Activated naive CD4-positive, alpha-beta T cell treated with anti-CD3 and anti-CD28 coated beads, Interleukin-2, amount 50 U/mL, for 24 hours (primary cell): ENCODE measurements at regions not wholly inside any gene's neighbourhood (a gene's known extent, or its start where the extent isn't known, plus 50 kb on each side); places are given as distances from the start of the nearest gene placed in this dataset.
"Not testable (repeated sequence)": the region's sequence is repeated elsewhere in the genome, so short reads cannot be mapped to it uniquely, and the experiment has no call there.

Experiments used
- H3K27ac Mint-ChIP-seq: one replicate; pipeline ENCODE4 v1.8.0; 2021; ENCODE audit warnings: mild to moderate bottlenecking, mixed read lengths
- H3K27me3 Mint-ChIP-seq: one replicate; pipeline ENCODE4 v1.8.0; 2021; ENCODE audit warnings: mixed read lengths
- H3K36me3 Mint-ChIP-seq: one replicate; pipeline ENCODE4 v1.8.0; 2021; ENCODE audit warnings: mixed read lengths
- H3K4me1 Mint-ChIP-seq: one replicate; pipeline ENCODE4 v1.8.0; 2021; ENCODE audit warnings: mixed read lengths
- H3K4me3 Mint-ChIP-seq: one replicate; pipeline ENCODE4 v1.8.0; 2021; ENCODE audit warnings: mild to moderate bottlenecking, mixed read lengths
- H3K9me3 Mint-ChIP-seq: one replicate; pipeline ENCODE4 v1.8.0; 2021; ENCODE audit warnings: mixed read lengths

- Mint-ChIP-seq H3K9me3 (no peaks in the 10 kb centered on the region), H3K36me3 (no peaks in the 10 kb centered on the region), H3K4me3 (no peak overlapping the region), H3K27ac (no peak overlapping the region), H3K27me3 (no peaks in the 10 kb centered on the region), H3K4me1 (no peaks in the 10 kb centered on the region)
Measured at GRCh38 chr1:59185163-59185860, 111.6 kb upstream of the FGGY start.

GRCh38 chr1:59186656-59187055, 110.2 kb upstream of the FGGY start:
- H3K27ac Mint-ChIP-seq = no peak overlapping the region
- peaks cover 4% of the 10 kb centered on the region for H3K36me3 Mint-ChIP-seq
- no peaks in the 10 kb centered on the region for H3K9me3 Mint-ChIP-seq

DNA sequence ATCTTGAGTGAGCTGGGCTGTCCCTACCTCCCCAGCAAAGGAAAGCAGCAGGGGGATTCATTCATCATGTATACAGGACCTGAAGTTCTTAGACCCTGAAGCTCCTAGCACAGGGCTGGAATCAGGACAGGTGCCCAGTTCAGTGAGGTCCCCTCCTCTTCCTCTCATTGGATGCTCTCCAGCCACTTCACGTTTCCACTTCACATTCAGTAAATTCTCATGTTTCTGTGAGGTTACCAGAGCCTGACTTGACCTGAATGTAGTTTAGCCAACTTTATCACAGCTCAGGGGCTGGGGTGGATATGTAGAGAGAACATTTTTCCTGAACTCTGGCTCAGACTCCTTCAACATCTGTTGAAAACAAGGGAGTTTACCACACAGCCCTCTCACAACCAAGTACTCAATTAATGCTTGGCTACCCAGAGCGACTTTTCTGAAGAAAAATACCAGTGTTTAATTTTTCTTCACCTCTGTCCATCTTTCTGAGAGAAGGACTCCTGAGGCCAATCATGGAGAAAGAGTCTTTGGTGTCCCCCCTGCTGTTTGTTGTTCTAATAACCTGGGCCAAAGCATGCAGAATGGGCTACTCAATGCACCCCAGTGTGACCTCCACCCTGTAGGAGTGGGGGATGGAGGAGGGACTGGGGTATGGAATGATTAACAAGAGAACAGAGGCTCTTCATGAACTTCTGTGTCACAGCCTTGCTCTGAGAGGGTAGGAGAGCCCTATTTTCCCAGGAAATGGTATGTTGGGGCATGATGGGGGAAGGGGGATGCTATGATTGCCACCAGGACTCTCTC, 108.3 kb upstream of the FGGY start:
- H3K4me1 Mint-ChIP-seq = no peaks in the 10 kb centered on the region
- no peak overlapping the region for H3K4me3 Mint-ChIP-seq
- no peak overlapping the region for H3K27ac Mint-ChIP-seq
- H3K36me3 Mint-ChIP-seq = peaks cover 4% of the 10 kb centered on the region
- no peaks in the 10 kb centered on the region for H3K27me3 Mint-ChIP-seq
- no peaks in the 10 kb centered on the region for H3K9me3 Mint-ChIP-seq

More at GRCh38 chr1:59186656-59187055, 110.2 kb upstream of the FGGY start:
- no peaks in the 10 kb centered on the region for H3K4me1 Mint-ChIP-seq
- H3K4me3 Mint-ChIP-seq = no peak overlapping the region
- no peaks in the 10 kb centered on the region for H3K27me3 Mint-ChIP-seq

- Mint-ChIP-seq H3K36me3 (peaks cover 4% of the 10 kb centered on the region), H3K27me3 (peaks cover 3% of the 10 kb centered on the region), H3K4me3 (no peak overlapping the region), H3K27ac (no peak overlapping the region), H3K9me3 (no peaks in the 10 kb centered on the region), H3K4me1 (no peaks in the 10 kb centered on the region)
Measured at GRCh38 chr1:59193443-59194093, 103.3 kb upstream of the FGGY start.

DNA sequence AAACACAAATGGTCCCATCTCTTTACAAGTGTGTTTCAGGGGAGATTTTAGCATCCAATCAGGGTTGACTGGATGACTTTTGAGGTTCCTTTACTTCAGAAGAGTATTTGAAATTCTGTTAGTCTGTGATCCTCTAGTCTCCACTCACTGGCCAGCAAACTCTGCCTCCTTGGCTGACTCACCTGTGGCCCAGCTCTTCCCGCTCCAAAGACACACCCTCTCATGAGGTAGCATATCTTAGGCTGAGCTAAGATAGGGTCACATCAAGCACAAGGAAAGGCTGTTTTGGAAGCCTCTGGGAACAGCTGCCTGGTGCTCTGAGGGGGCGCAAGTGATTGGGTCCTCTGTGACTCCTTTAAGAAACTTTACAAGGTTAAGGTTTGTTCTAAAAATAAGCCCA, 102.3 kb upstream of the FGGY start:
- no peak overlapping the region for H3K27ac Mint-ChIP-seq
- H3K4me1 Mint-ChIP-seq = no peaks in the 10 kb centered on the region
- no peaks in the 10 kb centered on the region for H3K9me3 Mint-ChIP-seq
- H3K4me3 Mint-ChIP-seq = no peak overlapping the region
- H3K27me3 Mint-ChIP-seq = peaks cover 3% of the 10 kb centered on the region
- peaks cover 4% of the 10 kb centered on the region for H3K36me3 Mint-ChIP-seq

GRCh38 chr1:59195151-59195550, 101.7 kb upstream of the FGGY start:
- no peak overlapping the region for H3K4me3 Mint-ChIP-seq
- no peaks in the 10 kb centered on the region for H3K9me3 Mint-ChIP-seq
- peaks cover 3% of the 10 kb centered on the region for H3K27me3 Mint-ChIP-seq
- peaks cover 4% of the 10 kb centered on the region for H3K36me3 Mint-ChIP-seq
- no peaks in the 10 kb centered on the region for H3K4me1 Mint-ChIP-seq
- H3K27ac Mint-ChIP-seq = no peak overlapping the region

DNA sequence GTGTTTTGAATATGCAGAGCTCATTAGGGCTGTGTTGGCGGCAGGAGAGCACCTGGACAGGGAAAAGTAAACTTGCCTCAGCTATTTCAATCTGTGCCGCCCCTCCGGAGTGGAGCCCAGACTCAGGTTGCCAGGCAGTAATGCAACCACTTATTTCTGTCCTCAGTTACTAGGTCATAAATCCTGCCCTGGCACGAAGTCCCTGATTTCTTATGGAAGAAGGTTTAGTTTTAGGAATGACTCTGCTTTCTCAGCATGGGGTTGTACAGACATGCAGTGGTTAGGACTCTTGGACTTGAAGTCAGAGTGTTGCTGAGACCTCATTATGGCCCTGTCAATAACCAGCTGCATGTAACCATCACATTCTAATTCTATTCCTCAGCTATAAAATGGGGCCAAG, 98.3 kb upstream of the FGGY start:
- Mint-ChIP-seq H3K27ac (no peak overlapping the region), H3K4me1 (no peaks in the 10 kb centered on the region), H3K4me3 (no peak overlapping the region), H3K36me3 (no peaks in the 10 kb centered on the region), H3K27me3 (peaks cover 3% of the 10 kb centered on the region), H3K9me3 (no peaks in the 10 kb centered on the region)

DNA sequence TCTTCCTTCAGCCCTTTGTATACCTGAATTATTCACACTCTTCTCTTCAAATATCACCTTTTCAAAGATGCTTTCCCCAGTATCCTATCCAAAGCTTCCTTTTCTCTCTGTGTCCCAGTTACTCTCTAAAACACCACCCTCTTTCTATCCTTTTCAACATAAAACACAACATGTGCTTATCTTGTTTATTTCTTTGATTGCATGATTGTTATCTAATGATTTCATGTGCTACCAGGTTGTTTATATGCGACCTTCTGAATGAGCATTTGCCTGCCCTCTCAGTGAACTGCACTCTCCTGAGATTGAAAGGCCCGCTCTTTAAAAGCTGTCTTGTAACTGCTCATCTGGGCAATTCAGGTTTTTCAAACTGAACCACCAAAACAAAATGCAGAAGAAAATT, 97.7 kb upstream of the FGGY start:
- H3K9me3 Mint-ChIP-seq = no peaks in the 10 kb centered on the region

DNA sequence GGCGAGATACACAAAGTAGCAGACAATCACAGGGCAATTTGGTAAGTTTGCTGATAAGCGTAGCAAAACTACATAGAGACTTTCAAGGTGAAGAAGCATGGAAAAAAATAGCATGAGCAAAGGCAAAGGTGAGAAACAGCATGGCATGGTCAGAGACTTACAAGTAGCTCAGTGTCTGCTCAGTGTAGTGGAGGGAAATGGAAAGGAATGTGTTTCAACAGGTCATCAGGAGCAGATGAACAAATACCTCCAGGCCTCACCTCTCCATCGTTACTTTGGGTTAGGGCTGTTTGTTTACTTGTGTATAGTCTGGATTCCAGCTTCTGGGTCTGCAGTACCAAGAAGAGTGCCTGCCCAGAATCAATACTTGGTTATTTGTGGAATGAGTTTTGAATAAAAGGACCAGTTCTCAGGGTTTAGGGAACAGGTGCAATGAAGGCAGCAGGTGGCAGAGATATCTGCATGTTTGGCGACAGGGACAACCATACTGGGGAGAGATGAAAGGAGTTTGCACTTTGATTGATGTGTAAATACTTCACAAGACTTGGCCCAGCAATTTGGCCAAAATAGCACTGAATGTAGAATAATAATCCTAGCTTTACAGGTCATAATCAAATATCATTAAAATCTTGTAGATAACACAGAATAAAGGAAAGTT, 97.0 kb upstream of the FGGY start:
- Mint-ChIP-seq H3K4me1 (no peaks in the 10 kb centered on the region), H3K9me3 (no peaks in the 10 kb centered on the region), H3K27ac (no peak overlapping the region), H3K4me3 (no peak overlapping the region), H3K36me3 (no peaks in the 10 kb centered on the region), H3K27me3 (peaks cover 3% of the 10 kb centered on the region)

More for the DNA sequence above, 97.7 kb upstream of the FGGY start:
- H3K4me1 Mint-ChIP-seq = no peaks in the 10 kb centered on the region
- no peak overlapping the region for H3K27ac Mint-ChIP-seq
- H3K27me3 Mint-ChIP-seq = peaks cover 3% of the 10 kb centered on the region
- H3K4me3 Mint-ChIP-seq = no peak overlapping the region
- no peaks in the 10 kb centered on the region for H3K36me3 Mint-ChIP-seq

DNA sequence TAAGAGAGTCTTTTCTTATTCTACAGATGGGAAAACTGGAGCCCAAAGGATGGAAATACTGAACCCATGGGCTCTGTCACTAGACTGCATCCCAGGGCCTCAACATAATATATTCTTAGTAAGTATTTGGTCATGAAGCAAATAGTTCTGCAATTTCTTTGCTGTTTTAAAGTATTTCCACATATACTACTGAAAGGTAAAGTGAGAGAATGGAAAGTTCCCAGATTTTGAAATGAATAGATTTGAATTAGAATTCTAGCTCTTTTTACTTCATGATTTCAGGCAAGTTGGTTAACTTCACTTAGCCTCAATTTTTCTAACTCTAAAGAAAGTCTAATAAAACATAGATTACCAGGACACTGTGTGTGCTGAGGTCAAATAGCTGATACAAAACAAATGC, 95.6 kb upstream of the FGGY start:
- H3K27ac Mint-ChIP-seq = no peak overlapping the region
- no peak overlapping the region for H3K4me3 Mint-ChIP-seq
- H3K27me3 Mint-ChIP-seq = peaks cover 3% of the 10 kb centered on the region
- H3K9me3 Mint-ChIP-seq = no peaks in the 10 kb centered on the region
- no peaks in the 10 kb centered on the region for H3K36me3 Mint-ChIP-seq
- H3K4me1 Mint-ChIP-seq = no peaks in the 10 kb centered on the region

DNA sequence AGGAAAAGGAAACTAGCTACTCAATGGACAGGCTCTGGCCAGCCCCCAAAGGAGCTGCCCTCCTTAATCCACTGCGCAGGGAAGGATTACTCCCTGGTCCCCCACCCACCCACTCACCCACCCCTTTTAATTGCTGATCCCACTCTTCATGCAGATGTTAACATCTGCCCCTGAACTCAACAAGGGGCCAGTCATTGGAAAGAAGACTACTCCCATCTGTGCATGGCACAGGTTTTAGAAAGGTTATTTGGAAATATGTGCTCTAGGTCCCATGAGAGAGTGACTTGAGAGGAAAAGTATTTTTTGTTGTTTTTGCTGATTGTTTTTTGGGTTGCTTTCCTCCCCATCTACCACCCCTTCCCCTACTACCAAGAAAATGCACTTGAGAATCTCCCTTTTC, 94.4 kb upstream of the FGGY start:
- H3K4me3 Mint-ChIP-seq = no peak overlapping the region
- H3K36me3 Mint-ChIP-seq = no peaks in the 10 kb centered on the region
- no peaks in the 10 kb centered on the region for H3K4me1 Mint-ChIP-seq
- H3K9me3 Mint-ChIP-seq = no peaks in the 10 kb centered on the region
- no peak overlapping the region for H3K27ac Mint-ChIP-seq
- no peaks in the 10 kb centered on the region for H3K27me3 Mint-ChIP-seq

DNA sequence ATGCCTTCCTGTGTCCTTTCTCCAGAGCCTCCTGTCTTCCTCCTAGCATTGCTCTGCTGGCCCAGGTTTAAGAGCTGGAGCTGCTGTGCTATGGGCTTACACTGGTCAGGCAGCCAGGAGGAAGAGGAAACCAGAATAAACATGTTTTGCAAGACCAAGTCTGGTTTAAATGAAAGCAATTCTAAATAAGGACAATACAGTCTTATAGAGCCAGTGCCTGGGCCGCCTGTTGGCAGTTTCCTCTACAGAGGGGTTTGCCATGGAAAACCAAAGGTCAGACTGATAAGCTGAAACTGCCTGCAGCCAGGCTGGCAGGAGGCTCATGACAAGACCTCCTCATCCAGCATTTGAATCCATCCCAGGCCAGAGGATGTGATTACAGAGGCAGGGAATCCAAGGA, 92.9 kb upstream of the FGGY start:
- Mint-ChIP-seq H3K27me3 (no peaks in the 10 kb centered on the region), H3K4me1 (no peaks in the 10 kb centered on the region), H3K4me3 (no peak overlapping the region), H3K36me3 (no peaks in the 10 kb centered on the region), H3K27ac (no peak overlapping the region), H3K9me3 (no peaks in the 10 kb centered on the region)

DNA sequence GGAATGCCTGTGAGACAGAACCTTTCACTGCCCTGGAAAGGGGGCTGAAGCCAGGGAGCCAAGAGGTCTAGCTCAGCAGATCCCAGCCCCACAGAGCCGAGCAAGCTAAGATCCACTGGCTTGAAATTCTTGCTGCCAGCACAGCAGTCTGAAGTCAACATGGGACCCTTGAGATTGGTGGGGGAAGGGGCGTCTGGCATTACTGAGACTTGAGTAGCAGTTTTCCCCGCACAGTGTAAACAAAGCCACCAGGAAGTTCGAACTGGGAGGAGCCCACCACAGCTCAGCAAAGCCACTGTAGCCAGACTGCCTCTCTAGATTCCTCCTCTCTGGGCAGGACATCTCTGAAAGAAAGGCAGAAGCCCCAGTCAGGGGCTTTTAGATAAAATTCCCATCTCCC, 90.3 kb upstream of the FGGY start:
- not testable (repeated sequence) for H3K27ac Mint-ChIP-seq, H3K9me3 Mint-ChIP-seq, H3K36me3 Mint-ChIP-seq, H3K4me1 Mint-ChIP-seq, H3K4me3 Mint-ChIP-seq, H3K27me3 Mint-ChIP-seq

GRCh38 chr1:59210430-59210829, 86.5 kb upstream of the FGGY start:
- not testable (repeated sequence) for H3K27me3 Mint-ChIP-seq, H3K4me3 Mint-ChIP-seq, H3K27ac Mint-ChIP-seq, H3K36me3 Mint-ChIP-seq, H3K4me1 Mint-ChIP-seq, H3K9me3 Mint-ChIP-seq

DNA sequence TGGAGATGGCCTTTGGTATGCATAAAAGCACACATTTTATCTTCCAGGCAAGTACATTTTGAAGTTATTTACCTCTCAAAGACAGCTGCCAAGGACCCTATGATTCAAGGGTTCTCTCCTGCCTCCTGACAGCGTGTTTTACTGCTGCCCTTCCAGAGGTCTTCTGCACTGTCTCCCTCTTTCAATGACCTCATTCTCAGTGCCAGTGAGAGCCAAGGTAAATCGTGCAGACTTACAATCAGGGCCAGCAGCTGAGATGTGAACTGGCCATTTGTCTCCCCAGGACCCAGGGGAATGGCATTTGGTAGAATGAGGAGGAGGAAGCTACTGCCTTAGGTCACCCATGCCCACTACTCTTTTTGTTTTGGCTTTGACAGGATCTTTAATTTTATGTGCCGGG, 84.2 kb upstream of the FGGY start:
- no peak overlapping the region for H3K4me3 Mint-ChIP-seq
- H3K27ac Mint-ChIP-seq = no peak overlapping the region
- no peaks in the 10 kb centered on the region for H3K27me3 Mint-ChIP-seq
- H3K9me3 Mint-ChIP-seq = peaks cover 7% of the 10 kb centered on the region
- H3K4me1 Mint-ChIP-seq = no peaks in the 10 kb centered on the region
- peaks cover 1% of the 10 kb centered on the region for H3K36me3 Mint-ChIP-seq
